H9 (cell line): ENCODE measurements at regions not wholly inside any gene's neighbourhood (a gene's known extent, or its start where the extent isn't known, plus 50 kb on each side); places are given as distances from the start of the nearest gene placed in this dataset.

Source experiments
- DNase-seq: peaks from one replicate; pipeline ENCODE4 v3.0.0-alpha.2; 2017
- H2AFZ ChIP-seq: one replicate; pipeline ENCODE4 v1.6.1; 2013; ENCODE audit warnings: mild to moderate bottlenecking, low read length, control low read depth, moderate library complexity
- H2AK5ac ChIP-seq: 2 replicates; pipeline ENCODE4 v1.6.1; 2013; ENCODE audit warnings: low read length, control low read depth, mixed read lengths; ENCODE audit not compliant: insufficient read length
- H2BK120ac ChIP-seq: one replicate; pipeline ENCODE4 v1.6.1; 2013; ENCODE audit warnings: low read depth, mild to moderate bottlenecking, low read length, control low read depth, inconsistent platforms; ENCODE audit not compliant: poor library complexity, severe bottlenecking
- H2BK12ac ChIP-seq: 2 replicates; pipeline ENCODE4 v1.6.1; 2013; ENCODE audit warnings: low read length, control low read depth, mixed read lengths, low read depth; ENCODE audit not compliant: insufficient read length
- H2BK15ac ChIP-seq: 2 replicates; pipeline ENCODE4 v1.6.1; 2013; ENCODE audit warnings: low read depth, low read length, control low read depth
- H2BK20ac ChIP-seq: one replicate; pipeline ENCODE4 v1.6.1; 2013; ENCODE audit warnings: low read depth, mild to moderate bottlenecking, low read length, control low read depth, inconsistent platforms; ENCODE audit not compliant: poor library complexity, severe bottlenecking
- H2BK5ac ChIP-seq: 2 replicates; pipeline ENCODE4 v1.6.1; 2013; ENCODE audit warnings: low read length, control low read depth, mixed read lengths; ENCODE audit not compliant: insufficient read length
- H3K14ac ChIP-seq: 2 replicates; pipeline ENCODE4 v1.6.1; 2013; ENCODE audit warnings: low read length, control low read depth; ENCODE audit not compliant: insufficient read depth
- H3K18ac ChIP-seq: 2 replicates; pipeline ENCODE4 v1.6.1; 2013; ENCODE audit warnings: low read depth, mild to moderate bottlenecking, mixed read lengths, low read length, control low read depth; ENCODE audit not compliant: insufficient read length
- H3K23ac ChIP-seq: 2 replicates; pipeline ENCODE4 v1.6.1; 2013; ENCODE audit warnings: low read length, control low read depth, mixed read lengths, low read depth; ENCODE audit not compliant: insufficient read length
- H3K23me2 ChIP-seq: 2 replicates; pipeline ENCODE4 v1.6.1; 2013; ENCODE audit warnings: low read depth, mild to moderate bottlenecking, mixed read lengths, low read length, control low read depth; ENCODE audit not compliant: insufficient read length, poor library complexity, severe bottlenecking
- H3K27ac ChIP-seq: 2 replicates; pipeline ENCODE4 v1.5.1; 2013; ENCODE audit warnings: low read length, control low read depth, mixed read lengths, low read depth; ENCODE audit not compliant: insufficient read length
- H3K27me3 ChIP-seq: 2 replicates; pipeline ENCODE4 v1.6.1; 2013; ENCODE audit warnings: low read length, control low read depth, inconsistent platforms; ENCODE audit not compliant: insufficient read depth
- H3K4ac ChIP-seq: 2 replicates; pipeline ENCODE4 v1.6.1; 2013; ENCODE audit warnings: low read depth, mild to moderate bottlenecking, control low read depth, inconsistent platforms, low read length, moderate library complexity
- H3K4me1 ChIP-seq: 2 replicates; pipeline ENCODE4 v1.6.1; 2013; ENCODE audit warnings: low read length, control low read depth, inconsistent platforms; ENCODE audit not compliant: insufficient read depth
- H3K4me2 ChIP-seq: 2 replicates; pipeline ENCODE4 v1.6.1; 2013; ENCODE audit warnings: low read length, control low read depth, mixed read lengths; ENCODE audit not compliant: insufficient read length, insufficient read depth
- H3K56ac ChIP-seq: 2 replicates; pipeline ENCODE4 v1.6.1; 2013; ENCODE audit warnings: low read depth, mild to moderate bottlenecking, mixed read lengths, low read length, control low read depth; ENCODE audit not compliant: insufficient read length
- H3K79me1 ChIP-seq: 2 replicates; pipeline ENCODE4 v1.6.1; 2013; ENCODE audit warnings: low read depth, mild to moderate bottlenecking, moderate library complexity, low read length, control low read depth, inconsistent platforms; ENCODE audit not compliant: insufficient read depth, poor library complexity, severe bottlenecking
- H3K79me2 ChIP-seq: 2 replicates; pipeline ENCODE4 v1.6.1; 2013; ENCODE audit warnings: low read length, control low read depth, inconsistent platforms; ENCODE audit not compliant: insufficient read depth
- H3K9ac ChIP-seq: 2 replicates; pipeline ENCODE4 v1.6.1; 2013; ENCODE audit warnings: low read length, control low read depth, mixed read lengths; ENCODE audit not compliant: insufficient read length; ENCODE audit errors: extremely low read depth
- H3K9me3 ChIP-seq: one replicate; pipeline ENCODE4 v1.6.1; 2013; ENCODE audit warnings: low read depth, low read length, inconsistent platforms; ENCODE audit not compliant: control insufficient read depth
- H3T11ph ChIP-seq: one replicate; pipeline ENCODE4 v1.6.1; 2013; ENCODE audit warnings: mild to moderate bottlenecking, low read length, control low read depth, inconsistent platforms
- H4K20me1 ChIP-seq: one replicate; pipeline ENCODE4 v1.6.1; 2013; ENCODE audit not compliant: control insufficient read depth, insufficient read length, insufficient read depth
- H4K5ac ChIP-seq: 2 replicates; pipeline ENCODE4 v1.6.1; 2013; ENCODE audit warnings: low read depth, mild to moderate bottlenecking, mixed read lengths, low read length, control low read depth; ENCODE audit not compliant: insufficient read length
- H4K8ac ChIP-seq: replicated peaks from 2 replicates; pipeline ENCODE4 v1.6.1; 2013; ENCODE audit warnings: low read length, control low read depth, mixed read lengths, low read depth; ENCODE audit not compliant: insufficient read length
- H4K91ac ChIP-seq: 2 replicates; pipeline ENCODE4 v1.6.1; 2013; ENCODE audit warnings: low read depth, mild to moderate bottlenecking, moderate library complexity, mixed read lengths, low read length, control low read depth; ENCODE audit not compliant: insufficient read length
- H3K27ac Mint-ChIP-seq, 3 experiments: 2 replicates in 2 of 3; 3 replicates in 1 of 3; pipeline ENCODE4 v1.8.0; 2020 to 2021; ENCODE audit warnings: mixed read lengths in 3 of 3, mild to moderate bottlenecking in 1 of 3, moderate library complexity in 1 of 3
- H3K27me3 Mint-ChIP-seq: 2 replicates; pipeline ENCODE4 v1.8.0; 2021; ENCODE audit warnings: low read depth, mild to moderate bottlenecking, moderate library complexity, mixed read lengths
- H3K36me3 Mint-ChIP-seq, 3 experiments: 2 replicates in 2 of 3; 3 replicates in 1 of 3; pipeline ENCODE4 v1.8.0; 2020 to 2021; ENCODE audit warnings: low read depth in 3 of 3, mixed read lengths in 3 of 3; ENCODE audit not compliant: insufficient read depth in 1 of 3
- H3K4me1 Mint-ChIP-seq, 2 experiments: 2 replicates each; pipeline ENCODE4 v1.8.0; 2020; ENCODE audit warnings: mixed read lengths in 2 of 2
- H3K4me3 Mint-ChIP-seq, 2 experiments: 2 replicates in 1 of 2; 3 replicates in 1 of 2; pipeline ENCODE4 v1.8.0; 2020 to 2021; ENCODE audit warnings: mild to moderate bottlenecking in 2 of 2, mixed read lengths in 2 of 2, moderate library complexity in 1 of 2
- H3K9me3 Mint-ChIP-seq, 2 experiments: 2 replicates in 1 of 2; 3 replicates in 1 of 2; pipeline ENCODE4 v1.8.0; 2020; ENCODE audit warnings: mild to moderate bottlenecking in 2 of 2, mixed read lengths in 2 of 2, moderate library complexity in 1 of 2
- CTCF ChIP-seq: fragments of 200-600 bp; sonication (generic); conservative IDR thresholded peaks from 3 replicates; pipeline ENCODE4 v1.8.0; 2021; ENCODE audit warnings: antibody characterized with exemption, mild to moderate bottlenecking
- WGBS: extraction: QIAGEN DNeasy Blood & Tissue Kit; methylation state at CpG from one replicate; pipeline ENCODE4 v1.1.7; 2013; ENCODE audit warnings: missing lambda C conversion rate, low lambda C conversion rate, mixed read lengths; ENCODE audit not compliant: insufficient read length; ENCODE audit errors: extremely low coverage; 5-methylcytosine and 5-hydroxymethylcytosine counted together

DNA sequence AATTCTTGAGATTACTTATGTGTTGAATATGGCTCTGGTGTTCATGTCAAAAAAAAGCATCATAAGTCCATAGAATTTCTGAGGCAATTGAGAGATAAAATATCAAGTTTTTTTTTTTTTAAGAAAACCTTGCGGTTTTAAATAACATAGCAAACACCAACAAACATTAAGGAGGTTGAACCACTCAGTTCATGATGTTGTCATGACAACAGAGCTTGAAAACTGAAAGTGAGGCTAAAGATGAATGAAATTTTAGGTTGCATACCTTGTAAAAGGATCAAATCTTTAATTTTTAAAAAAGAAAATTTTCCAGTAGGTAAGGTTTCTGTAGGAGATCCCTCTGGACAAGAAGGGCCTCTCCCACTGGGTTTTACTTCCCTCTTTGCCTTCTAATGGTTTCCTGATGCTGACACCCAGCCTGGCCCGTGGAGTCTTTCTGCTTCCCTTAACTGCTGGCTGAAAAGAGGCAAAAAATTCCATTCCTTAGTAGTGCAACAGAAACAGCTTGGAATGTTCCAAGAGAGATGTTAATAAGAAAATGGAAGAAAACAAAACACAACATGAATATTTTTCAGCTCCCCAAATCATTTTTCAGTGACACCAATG lies 60.0 kb upstream of the FER start:
- H3K79me1 ChIP-seq = no peaks in the 10 kb centered on the region
- H4K8ac ChIP-seq = no peak overlapping the region
- H3K36me3 Mint-ChIP-seq = peaks cover 0 to 12% (median 0%) of the 10 kb centered on the region in 3 experiments; a peak in 1 of 7 replicates
- H3K4me2 ChIP-seq = no peak overlapping the region
- no peaks in the 10 kb centered on the region for H3K27me3 ChIP-seq
- H2AFZ ChIP-seq = no peak overlapping the region
- H3K27ac ChIP-seq = no peak overlapping the region
- H4K20me1 ChIP-seq = no peaks in the 10 kb centered on the region
- H3K4me1 Mint-ChIP-seq = peaks cover 38 to 40% of the 10 kb centered on the region in 2 experiments
- peak overlapping the region in 1 of 2 experiments; percentile 66; a peak in 2 of 5 replicates for H3K4me3 Mint-ChIP-seq
- H3K4me1 ChIP-seq = peaks cover 11% of the 10 kb centered on the region; the same call in 1 of the 2 replicates
- no peaks in the 10 kb centered on the region for H3K23me2 ChIP-seq
- H3K9ac ChIP-seq = no peak overlapping the region
- peak overlapping the region; percentile 59 to 99 (median 90); a peak in 6 of 7 replicates for H3K27ac Mint-ChIP-seq
- H2BK5ac ChIP-seq = no peak overlapping the region
- no peak overlapping the region for H3K23ac ChIP-seq
- no CpG with 5 or more reads among the region's 2 CpGs for WGBS
- no peak overlapping the region for H4K5ac ChIP-seq
- peaks cover 2% of the 10 kb centered on the region; the same call in 1 of the 2 replicates for H3K27me3 Mint-ChIP-seq
- H3K18ac ChIP-seq = no peak overlapping the region
- no peak for DNase-seq
- no peak overlapping the region for H2AK5ac ChIP-seq
- H3K9me3 ChIP-seq = no peaks in the 10 kb centered on the region
- H2BK12ac ChIP-seq = no peak overlapping the region
- H3K14ac ChIP-seq = no peak overlapping the region
- H4K91ac ChIP-seq = no peak overlapping the region
- H3K56ac ChIP-seq = no peak overlapping the region
- peaks cover 0 to 6% of the 10 kb centered on the region in 2 experiments; a peak in 1 of 5 replicates for H3K9me3 Mint-ChIP-seq
- H3T11ph ChIP-seq = no peak overlapping the region
- no peak overlapping the region for H3K4ac ChIP-seq
- H3K79me2 ChIP-seq = no peaks in the 10 kb centered on the region
- no peak overlapping the region for H2BK15ac ChIP-seq
- H2BK120ac ChIP-seq = no peak overlapping the region
- TF ChIP-seq CTCF = no peak
- H2BK20ac ChIP-seq = no peak overlapping the region
